ENCODE measurements at regions not wholly inside any gene's neighbourhood (a gene's known extent, or its start where the extent isn't known, plus 50 kb on each side); places are given as distances from the start of the nearest gene placed in this dataset.

DNA sequence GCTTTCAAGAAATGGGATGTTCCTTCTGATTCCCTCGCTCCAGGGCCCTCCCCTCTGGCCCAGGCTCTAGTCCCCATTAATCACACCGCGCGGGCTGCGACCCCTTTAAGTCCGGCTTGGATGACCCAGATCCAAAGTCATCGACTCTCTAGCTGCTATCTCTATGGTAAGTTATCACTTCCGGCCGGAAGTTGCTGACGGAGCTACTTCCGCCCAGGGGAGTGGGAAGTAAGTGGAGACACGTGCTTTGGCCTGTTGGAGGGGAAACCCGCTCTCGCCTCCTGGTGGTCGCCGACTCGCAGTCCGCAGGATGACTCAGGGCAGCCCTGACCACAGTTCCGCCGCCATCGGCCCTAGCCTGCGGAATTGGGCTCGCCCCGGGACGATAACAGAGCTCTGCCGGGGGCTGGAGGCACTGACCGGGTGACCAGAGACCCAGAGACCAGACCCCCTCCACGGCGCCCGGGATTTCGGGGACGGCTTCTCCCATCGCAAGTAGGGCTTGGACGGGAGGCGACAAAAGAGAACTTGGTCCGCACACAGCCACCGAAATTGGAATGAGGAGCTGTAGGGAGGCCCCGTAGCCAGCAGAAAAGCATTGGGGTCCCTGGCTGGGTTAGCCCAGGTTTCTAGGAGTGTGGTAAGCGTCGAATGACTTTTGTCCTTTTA lies 52.2 kb upstream of the SEC14L1 start:
- TF ChIP-seq ATF2 (tag by site-specific recombination; IDR thresholded peaks at IDR 0.05; ENCODE audit: low read depth), result no peak
- no peak for TF ChIP-seq ZNF169 (tag by site-specific recombination; IDR thresholded peaks at IDR 0.05)
- TF ChIP-seq KLF9 (tag by site-specific recombination; IDR thresholded peaks at IDR 0.05; ENCODE audit: low read depth), result no peak

Measured in HEK293 (cell line).